ENCODE measurements at regions not wholly inside any gene's neighbourhood (a gene's known extent, or its start where the extent isn't known, plus 50 kb on each side); places are given as distances from the start of the nearest gene placed in this dataset.

GRCh38 chr4:22181736-22182135 is 233.2 kb upstream of the KCNIP4 start:
- TF ChIP-seq CTCF (conservative IDR thresholded peaks at IDR 0.05): no peak
- no peak overlapping the region for H3K27ac ChIP-seq

GRCh38 chr4:22179124-22179874 is 230.7 kb upstream of the KCNIP4 start:
- no peak overlapping the region for H3K27ac ChIP-seq
- TF ChIP-seq CTCF (conservative IDR thresholded peaks at IDR 0.05): no peak

GRCh38 chr4:22174640-22175039 is 226.1 kb upstream of the KCNIP4 start:
- no peak for TF ChIP-seq CTCF (conservative IDR thresholded peaks at IDR 0.05)
- H3K27ac ChIP-seq: no peak overlapping the region

- no peak overlapping the region for H3K27ac ChIP-seq
- no peak for TF ChIP-seq CTCF (conservative IDR thresholded peaks at IDR 0.05)
Measured at GRCh38 chr4:22170353-22170752, 221.8 kb upstream of the KCNIP4 start.

GRCh38 chr4:22167201-22167600 is 218.6 kb upstream of the KCNIP4 start:
- no peak overlapping the region for H3K27ac ChIP-seq
- TF ChIP-seq CTCF (conservative IDR thresholded peaks at IDR 0.05): no peak

GRCh38 chr4:22162454-22162853 is 213.9 kb upstream of the KCNIP4 start:
- TF ChIP-seq CTCF (conservative IDR thresholded peaks at IDR 0.05): no peak
- no peak overlapping the region for H3K27ac ChIP-seq

GRCh38 chr4:22130741-22131140 is 182.2 kb upstream of the KCNIP4 start:
- H3K27ac ChIP-seq: no peak overlapping the region
- TF ChIP-seq CTCF (conservative IDR thresholded peaks at IDR 0.05): no peak

Data from VCaP (cell line).